DMS114 treated with DMSO at 0.1 percent for 48 hours (cell line): ENCODE measurements at regions not wholly inside any gene's neighbourhood (a gene's known extent, or its start where the extent isn't known, plus 50 kb on each side); places are given as distances from the start of the nearest gene placed in this dataset.

Experiments
- DNase-seq: peaks from one replicate; lab custom pipeline; 2025; ENCODE audit not compliant: unreplicated experiment; lab: John Stamatoyannopoulos, UW

DNA sequence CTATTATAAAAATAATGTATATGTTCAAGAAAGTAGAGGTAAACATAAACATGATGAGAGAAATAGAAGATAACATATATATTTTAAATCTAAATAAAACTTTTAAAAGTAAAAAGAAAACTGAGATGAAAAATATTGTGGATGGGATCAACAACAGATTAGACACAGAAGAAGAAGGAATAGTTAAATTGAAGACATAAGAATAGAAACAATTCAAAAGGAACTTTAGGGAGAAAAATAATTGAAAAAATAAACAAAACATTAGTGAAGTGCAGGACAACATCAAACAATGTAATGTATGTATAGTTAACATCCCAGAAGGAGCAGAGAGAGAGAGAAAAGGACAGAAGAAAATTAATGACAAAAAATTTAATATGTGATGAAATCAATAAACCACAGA, 228.1 kb upstream of the TNRC6C start:
- DNase-seq, result no peak

DNA sequence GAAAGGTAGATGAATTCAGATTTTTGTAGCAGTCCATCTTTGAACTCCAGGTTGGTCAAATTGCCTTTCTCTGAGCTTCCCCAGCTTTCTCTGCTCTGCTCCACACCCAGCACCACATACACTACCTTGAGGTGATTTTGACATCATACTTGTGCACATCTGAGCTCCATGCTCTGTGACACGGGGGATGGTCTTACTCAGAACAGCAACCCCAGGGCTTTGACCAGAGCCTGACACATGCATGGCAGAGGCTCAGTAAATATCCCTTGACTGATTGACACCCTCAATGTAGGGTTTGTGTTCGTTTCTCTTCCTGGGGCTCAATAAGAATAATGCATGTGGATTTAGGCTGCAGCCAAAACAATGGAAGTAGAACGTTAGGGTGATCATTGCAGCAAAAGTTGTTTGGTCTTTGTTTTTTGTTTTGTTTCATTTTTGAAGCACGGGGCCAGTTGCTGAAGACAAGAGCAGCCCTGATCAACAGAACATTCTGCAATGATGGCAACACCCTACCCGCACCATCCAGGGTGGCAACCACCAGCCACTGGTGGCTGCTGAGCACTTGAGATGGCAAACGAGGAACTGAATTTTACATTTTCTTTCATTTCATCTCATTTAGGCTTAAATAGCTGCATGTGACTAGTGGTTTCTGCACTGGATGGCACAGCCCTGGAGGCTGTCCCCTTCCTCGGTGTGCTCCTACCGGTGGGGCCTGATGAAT, 224.8 kb upstream of the TNRC6C start:
- no peak for DNase-seq

DNA sequence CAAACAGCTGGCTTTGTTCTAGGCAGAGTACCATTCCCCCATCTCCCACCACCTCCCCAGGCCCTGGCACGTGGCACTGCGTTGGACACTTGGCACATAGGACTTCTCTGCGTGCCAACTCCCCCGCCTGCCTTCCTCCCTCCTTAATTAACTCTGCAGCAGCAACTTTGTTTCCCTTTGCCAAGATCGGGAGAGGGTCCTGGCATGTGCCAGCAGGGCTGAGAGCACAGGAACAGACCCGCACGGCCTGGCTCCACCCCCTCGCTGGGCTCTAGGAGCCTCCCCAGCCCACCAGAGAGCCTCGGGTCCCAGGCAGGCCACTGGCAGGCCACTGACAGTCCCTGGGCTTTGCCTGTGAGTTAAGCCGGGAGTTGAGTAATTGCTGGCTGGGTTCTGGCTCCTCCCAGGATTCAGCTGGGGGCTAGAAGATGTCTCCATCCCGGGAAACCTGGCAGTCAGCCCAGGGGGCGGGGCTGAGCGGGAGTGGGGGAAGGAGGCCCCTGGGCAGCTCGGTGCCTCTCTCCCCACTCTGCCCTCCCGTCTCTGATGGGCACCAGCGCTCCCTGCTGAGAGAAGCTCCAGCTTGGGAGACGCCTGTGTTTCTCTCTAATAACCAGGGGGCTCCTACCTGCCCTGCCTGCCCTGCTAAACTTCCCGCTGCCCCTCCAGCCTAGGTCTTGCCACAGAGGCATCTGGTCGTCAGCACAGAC, 224.0 kb upstream of the TNRC6C start:
- no peak for DNase-seq

DNA sequence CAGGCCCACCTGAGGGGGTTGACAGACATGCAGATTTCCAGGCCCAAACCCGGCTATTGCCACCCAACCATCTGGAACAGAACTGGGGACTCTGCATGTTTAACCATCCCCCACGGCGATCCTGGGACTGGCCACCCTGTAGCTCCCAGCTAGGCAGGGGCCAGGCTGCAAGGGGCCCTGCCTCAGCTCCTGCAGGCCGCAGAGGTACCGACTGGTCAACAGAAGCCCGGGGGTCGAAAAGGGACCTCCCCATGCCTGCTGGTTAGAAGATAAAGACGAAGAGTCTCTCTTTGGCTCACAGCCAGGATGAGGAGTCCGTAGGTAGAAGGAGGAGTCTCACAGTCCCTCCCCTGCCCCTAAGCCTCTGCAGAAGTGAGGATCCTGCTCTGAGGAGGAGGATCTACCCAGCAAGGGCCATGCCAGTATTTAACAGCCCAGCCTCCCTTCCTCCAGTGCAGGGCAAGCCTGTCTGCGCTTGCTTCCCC, 223.4 kb upstream of the TNRC6C start:
- no peak for DNase-seq

DNA sequence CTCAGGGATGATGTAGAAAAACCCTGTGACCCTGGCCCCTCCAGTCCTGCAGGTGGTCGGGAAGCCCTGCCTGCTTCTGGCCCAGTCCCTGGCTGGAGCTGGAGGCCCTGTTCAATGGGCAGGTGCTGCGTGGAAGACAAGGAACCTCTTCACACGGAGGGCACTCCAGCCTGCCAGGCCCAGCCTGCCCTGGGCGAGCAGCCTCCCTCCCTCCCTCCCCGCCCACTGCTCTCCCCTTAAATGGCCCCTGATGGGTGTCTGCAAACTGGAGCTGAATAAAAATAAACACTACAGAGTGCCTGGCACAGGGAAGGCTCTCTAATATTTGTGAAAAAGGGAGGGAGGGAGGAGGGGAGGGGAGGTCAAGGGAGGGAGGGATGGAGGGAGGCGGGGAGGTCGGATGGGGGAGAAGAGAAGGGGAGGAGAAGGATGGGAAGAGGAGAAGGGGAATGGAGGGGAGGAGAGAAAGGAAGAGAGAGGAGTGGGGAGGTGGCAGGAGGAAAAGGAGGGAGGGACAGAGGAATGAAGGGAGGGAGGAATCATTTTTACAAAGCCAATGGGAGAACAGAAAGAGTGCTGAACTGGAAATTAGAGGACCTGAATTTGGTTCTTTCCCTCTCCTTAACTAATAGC, 222.8 kb upstream of the TNRC6C start:
- DNase-seq, result no peak

DNA sequence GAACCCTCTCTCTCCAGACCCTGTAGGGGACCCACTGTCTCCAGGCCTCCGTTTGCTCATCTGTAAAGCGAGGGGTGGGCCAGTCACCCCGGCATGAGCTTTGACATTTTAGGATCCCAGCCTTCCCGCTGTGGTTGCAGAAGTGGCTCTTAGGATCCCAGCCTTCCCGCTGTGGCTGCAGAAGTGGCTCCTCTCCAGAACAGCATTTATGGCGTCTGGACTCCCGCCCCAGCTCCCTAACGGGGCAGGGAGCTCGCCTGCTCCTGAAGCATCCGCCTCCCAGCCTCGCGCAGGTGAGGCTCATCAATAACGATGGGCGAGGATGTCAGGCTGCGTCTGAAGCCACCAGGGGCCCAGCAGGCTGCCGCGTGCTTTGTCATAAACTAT, 222.3 kb upstream of the TNRC6C start:
- DNase-seq, result no peak

DNA sequence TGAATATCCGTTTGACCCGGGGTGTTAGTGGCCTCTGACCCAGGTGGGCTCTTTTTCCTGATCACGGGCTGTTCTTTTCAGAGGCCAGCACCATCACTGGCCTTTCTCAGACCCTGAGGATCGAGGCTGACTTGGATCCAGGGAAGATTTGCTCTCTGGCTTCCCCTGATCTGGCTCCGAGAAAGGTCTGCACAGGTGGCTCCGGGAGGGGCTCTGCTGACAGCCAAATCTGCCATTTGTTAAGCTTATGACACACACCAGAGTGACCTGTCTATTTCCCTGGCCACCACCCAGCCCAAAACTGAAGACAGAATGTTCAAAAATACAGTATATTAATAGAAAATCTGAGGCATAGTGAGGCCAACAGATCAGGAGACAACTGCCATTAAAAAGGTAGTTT, 221.8 kb upstream of the TNRC6C start:
- DNase-seq, result no peak

DNA sequence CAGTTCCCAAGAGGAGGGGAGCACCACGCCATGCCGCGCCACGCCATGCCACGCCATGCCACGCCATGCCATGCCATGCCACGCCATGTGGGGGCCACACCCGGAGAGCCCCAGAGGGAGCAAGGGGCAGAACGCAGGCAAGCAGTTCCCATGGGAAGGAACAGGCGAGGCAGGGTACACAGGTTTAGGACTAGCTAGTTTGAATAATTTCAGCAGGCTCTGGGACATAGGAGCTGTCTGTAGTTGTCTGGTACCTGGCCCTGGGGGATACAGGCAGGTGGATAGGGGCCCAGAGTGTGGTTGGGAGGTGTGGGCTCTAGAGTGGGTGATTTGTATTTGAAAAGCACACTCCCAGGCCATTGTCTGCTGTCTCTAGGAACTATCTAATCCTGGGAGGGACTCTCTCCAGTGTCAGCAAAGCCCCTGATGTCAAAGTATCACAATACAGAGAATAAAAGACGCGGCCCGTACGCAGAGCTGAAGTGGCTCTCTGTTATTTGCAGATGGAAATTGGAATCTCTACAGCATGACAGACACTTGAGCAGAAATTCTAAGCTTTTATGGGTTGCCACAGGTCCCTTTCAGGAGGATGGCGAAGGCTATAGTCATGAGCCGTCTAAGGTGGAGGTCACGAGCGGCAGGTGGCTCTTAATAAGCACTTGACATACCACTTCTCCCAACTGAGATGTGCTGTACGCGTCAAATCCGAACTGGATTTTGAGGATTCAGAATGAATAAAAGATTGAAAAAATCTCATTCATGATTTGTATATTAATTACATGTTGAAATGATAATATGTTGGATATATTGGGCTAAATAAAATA, 220.8 kb upstream of the TNRC6C start:
- no peak for DNase-seq

DNA sequence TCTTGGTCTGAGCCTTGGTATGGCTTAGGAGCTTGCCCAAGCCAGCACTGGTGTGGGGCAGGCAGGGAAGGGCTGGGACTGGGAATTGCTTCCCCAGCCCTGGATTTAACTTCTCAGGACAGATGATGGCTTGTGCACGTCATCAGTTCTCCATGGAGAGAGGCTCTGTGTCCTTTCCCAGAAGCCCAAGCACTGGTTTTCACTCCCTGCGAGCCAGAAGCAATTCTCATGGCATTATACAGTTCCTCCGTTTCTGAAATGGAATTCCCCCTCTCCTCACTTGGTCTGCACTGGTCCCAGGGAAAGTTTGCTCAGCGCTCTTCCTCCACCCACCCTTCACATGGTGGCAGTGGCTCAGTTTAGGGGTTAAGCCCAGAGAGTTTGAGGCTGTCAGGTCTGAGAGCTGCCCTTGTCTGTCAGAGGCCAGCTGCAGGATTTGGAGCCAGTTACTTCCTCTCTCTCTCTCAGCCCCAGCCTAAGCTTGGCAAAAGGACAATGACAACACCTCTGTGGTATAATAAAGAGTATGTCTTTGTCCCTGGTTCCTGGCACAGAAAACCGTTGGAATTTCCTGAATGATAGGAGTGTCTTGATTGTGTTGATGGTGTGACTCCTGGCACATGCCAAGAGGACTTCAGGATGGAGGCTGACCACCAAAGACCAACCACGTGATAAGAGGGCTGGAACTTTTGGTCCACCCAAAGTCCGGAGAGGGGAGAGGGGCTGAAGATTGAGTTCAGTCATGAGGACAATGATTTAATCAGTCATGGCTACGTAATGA, 219.6 kb upstream of the TNRC6C start:
- no peak for DNase-seq

DNA sequence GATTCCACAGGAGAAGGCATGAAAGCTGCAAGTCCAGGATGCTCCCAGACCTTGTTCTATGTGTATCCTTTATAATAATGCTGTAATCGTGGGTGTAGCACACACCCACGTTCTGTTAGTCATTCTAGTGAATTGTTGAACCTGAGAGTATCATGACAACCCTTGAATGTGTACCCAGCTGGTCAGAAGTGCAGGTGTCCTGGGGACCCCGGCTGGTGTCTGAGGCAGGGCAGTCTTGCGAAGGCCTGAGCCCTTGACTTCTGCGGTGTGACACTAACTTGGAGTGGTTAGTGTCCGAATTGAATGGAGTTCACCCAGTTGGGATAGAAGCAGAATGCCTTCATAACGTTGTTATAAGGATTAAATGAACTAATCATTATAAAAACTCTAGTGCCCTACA, 218.0 kb upstream of the TNRC6C start:
- no peak for DNase-seq

DNA sequence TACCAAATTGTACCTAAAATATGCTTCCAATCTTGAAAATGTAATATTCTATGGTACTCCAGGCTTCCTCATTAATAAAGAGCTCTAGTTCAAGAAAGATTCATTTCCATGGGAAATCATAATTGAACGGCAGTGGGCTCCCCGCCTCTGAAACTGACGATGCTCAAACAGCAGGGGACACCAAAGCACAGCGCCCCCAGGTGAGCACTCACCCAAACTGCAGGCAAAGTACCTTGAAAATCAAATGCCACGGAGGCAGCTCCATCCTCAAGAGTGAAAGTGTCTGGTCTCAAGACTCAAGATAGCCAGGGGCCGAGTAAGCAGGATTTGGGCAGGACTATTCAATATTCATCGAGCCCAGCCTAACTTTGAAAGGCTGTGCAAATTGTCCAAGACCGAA, 217.4 kb upstream of the TNRC6C start:
- DNase-seq, result no peak

DNA sequence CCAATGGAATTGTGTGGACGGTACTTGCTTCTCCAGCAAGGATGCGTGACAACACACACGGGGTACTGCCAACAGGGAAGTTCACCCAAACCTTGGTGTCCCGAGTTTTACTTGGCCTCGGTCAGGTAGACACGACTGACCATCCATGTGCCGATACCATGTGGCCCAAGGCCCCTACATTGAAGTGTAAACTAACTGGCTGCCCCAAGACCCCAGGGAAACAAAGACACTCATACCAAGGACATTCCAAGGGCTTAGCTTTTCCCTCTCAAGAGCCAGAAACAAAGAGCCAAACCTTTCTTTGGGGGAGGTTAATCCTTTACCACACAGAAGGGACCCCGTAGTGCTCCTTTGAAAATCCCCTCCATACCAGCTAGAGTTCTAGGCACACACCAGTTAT, 215.9 kb upstream of the TNRC6C start:
- DNase-seq, result no peak

DNA sequence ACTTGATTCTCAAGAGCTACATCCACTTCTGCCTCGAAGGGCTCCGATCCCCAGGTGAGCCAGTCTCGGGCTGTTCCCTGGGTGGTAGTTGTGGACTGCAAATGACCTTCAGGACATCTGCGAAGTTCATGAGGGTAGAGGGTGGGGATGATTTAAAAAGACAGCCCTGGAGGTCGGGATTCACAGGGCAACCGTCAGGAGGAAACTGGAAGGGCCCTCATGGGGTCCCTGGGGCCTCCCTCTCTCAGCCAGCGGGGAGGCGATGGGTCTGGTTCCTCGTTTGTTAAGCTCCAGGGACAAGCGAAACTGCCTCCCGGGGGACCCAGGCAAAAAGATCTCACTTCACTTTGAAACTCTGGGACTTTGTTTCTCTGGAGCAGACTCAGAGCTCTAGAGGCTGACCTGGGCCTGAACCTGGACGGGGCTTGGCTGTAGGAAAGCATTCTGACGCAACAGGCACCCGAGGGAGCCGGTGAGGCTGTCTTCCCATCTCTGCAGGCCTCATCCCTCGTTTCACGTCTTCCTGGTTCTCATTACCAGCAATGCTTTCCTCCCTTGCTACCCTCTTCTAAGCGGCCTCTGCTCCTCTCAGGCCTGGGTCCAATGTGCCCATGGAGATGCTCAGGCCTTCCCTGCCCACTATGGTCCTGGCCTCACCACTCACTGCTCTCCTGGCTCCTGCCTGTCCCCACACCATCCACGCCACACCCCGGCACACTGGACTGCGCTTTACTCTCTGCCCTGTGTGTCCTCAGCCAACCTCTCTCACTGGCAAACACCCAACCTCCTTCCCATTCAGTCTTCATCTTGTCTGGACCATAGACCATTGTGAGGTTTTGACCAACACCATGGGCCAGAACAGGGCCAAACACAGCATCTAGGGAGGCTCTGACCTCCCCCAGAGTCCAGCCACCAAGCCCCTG, 214.2 kb upstream of the TNRC6C start:
- no peak for DNase-seq

DNA sequence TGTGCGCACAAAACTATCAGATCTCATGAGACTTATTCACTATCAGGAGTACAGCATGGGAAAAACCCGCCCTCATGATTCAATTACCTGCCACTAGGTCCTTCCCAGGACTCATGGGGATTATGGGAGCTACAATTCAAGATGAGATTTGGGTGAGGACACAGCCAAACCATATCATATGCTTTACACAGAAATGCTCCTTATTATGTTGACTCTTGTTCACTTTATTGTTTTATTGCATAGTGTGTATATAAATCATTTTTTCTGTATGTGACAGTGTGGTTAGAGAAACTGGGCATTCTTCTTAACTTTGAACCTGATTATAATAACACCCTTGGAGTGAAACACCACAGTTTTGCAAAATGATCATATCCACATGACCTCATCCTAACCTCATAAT, 212.8 kb upstream of the TNRC6C start:
- DNase-seq, result no peak

DNA sequence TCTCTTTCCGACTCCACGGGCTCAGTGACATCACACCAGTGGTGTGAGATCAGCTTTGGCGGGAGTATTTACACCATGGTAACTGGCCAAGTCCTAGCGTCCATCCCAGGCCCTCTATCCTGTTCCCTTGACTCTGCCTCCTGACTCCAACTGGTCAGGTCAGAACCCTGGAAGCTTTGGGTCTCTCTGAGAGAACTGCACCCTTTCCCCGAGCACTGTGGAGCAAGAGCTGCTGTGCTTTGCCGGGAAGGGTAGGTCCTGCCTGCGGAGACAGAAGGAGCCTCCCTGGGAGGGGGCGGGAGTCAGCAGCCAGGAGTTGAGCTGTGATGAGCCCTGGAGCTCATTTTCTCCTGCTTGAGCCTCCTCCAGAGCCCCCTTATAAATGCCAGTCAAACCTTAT, 212.1 kb upstream of the TNRC6C start:
- DNase-seq, result no peak

DNA sequence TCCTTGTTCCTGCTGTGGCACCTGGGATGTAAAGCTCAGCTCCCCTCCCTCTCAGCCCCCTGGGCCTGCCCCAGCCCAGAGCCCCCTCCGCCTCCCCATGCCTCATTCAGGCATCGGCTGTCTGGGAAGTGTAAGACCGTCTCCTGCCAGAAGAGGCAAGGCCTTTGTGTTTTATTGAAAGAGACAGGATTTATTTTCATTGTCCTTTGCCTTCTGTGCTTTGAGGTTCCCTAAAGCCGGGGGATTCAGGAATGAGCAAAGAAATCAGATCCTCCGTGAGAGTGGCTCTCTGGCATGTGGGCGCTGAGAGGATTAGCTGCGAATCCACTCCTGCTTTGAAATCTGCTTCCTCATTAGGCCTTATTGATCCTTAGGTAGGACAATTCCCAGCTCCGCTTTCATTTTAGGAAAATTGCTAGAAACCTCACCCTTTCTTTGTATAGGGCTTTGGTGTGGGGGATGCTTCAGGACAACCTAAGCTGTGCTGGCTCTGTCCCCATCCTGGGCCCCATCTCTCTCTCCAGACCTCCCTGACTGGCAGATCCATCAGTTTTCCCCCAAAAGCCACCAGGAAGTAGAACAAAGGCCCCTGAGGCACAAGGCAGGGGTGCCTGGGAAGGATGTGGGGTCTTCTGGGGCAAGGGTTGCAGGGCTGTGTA, 211.5 kb upstream of the TNRC6C start:
- DNase-seq, result no peak

DNA sequence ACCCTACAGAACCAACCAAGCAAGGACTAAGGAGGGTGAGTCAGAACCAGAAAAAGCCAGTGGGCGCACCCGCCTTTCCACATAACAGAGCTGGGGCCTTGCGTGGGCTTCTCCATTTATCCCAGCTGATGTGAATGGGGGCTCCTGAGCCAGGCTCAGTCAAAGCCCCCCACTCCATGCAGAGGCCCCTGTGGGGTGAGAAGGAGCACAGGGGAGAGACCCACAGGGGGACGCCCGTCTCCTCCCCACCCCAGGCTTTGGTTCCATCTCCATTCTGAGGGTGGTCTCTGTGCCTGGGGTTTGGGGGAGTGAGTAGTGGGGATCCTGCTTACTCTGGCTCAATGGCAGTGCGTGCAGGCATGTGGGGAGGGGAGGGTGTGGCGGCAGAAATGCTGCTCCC, 210.1 kb upstream of the TNRC6C start:
- no peak for DNase-seq

DNA sequence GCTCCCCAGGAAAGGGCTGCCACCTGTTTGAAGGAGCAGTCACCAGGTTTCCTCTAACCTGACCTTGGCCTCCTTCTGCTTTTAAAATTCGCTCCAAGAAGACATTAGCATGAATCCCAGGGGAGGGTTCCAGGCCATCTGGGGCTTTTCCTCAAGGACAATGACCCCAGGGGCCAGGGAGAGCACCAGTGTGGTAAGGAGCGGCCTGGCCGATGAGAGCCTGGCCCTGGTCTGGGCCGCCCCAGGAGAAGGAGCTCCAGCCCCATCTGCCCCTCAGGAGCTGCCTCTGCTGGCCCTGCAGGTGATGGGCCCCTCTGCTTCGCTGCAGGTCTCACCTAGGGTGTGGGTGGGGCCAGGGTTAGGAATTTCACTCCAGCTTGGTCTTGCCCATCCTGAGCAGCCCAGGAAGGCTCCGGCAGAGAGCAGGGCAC, 209.2 kb upstream of the TNRC6C start:
- no peak for DNase-seq

DNA sequence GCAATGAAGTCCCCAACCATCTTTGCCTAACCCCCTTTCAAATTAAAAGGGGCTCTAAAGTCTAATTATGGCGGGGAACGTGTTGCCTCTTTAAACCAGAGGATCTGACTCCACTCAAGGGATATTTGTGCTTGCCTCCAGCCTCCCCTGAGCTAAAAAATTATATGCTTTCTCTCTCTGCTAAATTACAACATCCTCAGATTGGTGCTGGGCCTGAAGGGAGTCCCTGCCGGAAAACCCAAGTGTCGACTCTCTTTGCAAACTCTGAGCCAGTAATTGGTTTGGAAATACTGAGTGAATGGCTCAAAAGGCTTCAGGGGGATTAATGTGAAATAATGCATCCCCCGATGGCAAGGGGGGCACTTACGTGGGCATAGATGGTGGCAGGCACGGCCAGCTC, 208.5 kb upstream of the TNRC6C start:
- no peak for DNase-seq
